ENCODE measurements at regions not wholly inside any gene's neighbourhood (a gene's known extent, or its start where the extent isn't known, plus 50 kb on each side); places are given as distances from the start of the nearest gene placed in this dataset.

DNA sequence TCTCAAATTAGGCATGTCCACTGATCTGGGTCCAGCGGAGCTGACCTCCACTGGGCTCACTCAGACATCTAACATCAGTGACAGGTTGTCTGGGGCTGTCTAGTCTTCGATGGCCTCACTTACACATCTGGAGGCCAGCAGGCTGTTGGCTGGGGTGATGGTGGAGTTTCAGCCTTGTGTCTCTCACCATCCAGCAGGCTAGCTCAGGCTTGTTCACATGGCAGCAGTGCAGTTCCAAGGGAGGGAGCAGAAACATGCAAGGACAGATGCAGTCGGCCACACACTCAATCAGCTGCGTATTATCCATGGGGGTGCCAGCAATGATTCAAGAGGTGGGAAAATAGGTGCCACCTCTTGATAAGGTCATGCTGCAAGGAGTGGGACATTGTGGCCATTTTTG, 292.5 kb downstream of the SHQ1 start:
- ChIA-PET POLR2A (no interaction called here), CTCF (no interaction called here)
- intact Hi-C loops (cut with micrococcal nuclease; ENCODE audit: unreplicated experiment) (no loop called here), in situ Hi-C loops (cut with HindIII; ENCODE audit: low pct_unique_long_range_greater_than_20kb, low sequenced_read_pairs) (no loop called here)
- H3K36me3 ChIP-seq (ENCODE audit: control insufficient read depth, insufficient read depth, low read length), result no peaks in the 10 kb centered on the region
- TF ChIP-seq SIN3A (IDR thresholded peaks at IDR 0.05; ENCODE audit: borderline replicate concordance, insufficient read depth, low read depth, low read length) (no peak), POLR2AphosphoS5 (IDR thresholded peaks at IDR 0.05; ENCODE audit: low read depth, low read length) (no peak), TCF7L2 (IDR thresholded peaks at IDR 0.05; ENCODE audit: low read depth, low read length) (no peak)
- TF ChIP-seq, protein P1, sequence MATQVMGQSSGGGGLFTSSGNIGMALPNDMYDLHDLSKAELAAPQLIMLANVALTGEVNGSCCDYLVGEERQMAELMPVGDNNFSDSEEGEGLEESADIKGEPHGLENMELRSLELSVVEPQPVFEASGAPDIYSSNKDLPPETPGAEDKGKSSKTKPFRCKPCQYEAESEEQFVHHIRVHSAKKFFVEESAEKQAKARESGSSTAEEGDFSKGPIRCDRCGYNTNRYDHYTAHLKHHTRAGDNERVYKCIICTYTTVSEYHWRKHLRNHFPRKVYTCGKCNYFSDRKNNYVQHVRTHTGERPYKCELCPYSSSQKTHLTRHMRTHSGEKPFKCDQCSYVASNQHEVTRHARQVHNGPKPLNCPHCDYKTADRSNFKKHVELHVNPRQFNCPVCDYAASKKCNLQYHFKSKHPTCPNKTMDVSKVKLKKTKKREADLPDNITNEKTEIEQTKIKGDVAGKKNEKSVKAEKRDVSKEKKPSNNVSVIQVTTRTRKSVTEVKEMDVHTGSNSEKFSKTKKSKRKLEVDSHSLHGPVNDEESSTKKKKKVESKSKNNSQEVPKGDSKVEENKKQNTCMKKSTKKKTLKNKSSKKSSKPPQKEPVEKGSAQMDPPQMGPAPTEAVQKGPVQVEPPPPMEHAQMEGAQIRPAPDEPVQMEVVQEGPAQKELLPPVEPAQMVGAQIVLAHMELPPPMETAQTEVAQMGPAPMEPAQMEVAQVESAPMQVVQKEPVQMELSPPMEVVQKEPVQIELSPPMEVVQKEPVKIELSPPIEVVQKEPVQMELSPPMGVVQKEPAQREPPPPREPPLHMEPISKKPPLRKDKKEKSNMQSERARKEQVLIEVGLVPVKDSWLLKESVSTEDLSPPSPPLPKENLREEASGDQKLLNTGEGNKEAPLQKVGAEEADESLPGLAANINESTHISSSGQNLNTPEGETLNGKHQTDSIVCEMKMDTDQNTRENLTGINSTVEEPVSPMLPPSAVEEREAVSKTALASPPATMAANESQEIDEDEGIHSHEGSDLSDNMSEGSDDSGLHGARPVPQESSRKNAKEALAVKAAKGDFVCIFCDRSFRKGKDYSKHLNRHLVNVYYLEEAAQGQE (IDR thresholded peaks at IDR 0.05; ENCODE audit: insufficient read depth in 1 of 2, low read depth in 2 of 2, low read length in 1 of 2), result no peak
- TF ChIP-seq, protein P2, sequence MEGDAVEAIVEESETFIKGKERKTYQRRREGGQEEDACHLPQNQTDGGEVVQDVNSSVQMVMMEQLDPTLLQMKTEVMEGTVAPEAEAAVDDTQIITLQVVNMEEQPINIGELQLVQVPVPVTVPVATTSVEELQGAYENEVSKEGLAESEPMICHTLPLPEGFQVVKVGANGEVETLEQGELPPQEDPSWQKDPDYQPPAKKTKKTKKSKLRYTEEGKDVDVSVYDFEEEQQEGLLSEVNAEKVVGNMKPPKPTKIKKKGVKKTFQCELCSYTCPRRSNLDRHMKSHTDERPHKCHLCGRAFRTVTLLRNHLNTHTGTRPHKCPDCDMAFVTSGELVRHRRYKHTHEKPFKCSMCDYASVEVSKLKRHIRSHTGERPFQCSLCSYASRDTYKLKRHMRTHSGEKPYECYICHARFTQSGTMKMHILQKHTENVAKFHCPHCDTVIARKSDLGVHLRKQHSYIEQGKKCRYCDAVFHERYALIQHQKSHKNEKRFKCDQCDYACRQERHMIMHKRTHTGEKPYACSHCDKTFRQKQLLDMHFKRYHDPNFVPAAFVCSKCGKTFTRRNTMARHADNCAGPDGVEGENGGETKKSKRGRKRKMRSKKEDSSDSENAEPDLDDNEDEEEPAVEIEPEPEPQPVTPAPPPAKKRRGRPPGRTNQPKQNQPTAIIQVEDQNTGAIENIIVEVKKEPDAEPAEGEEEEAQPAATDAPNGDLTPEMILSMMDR (IDR thresholded peaks at IDR 0.05), result no peak
- BruUV-seq (replicated peaks), result no TSS peak
- ATAC-seq (no peak), DNase-seq (ENCODE audit: low read depth, low spot score) (no peak)
- H3K27ac ChIP-seq (ENCODE audit: low read length), result no peak overlapping the region
- H3K9me3 ChIP-seq (ENCODE audit: control insufficient read depth, insufficient read depth, low read depth, low read length), result no peaks in the 10 kb centered on the region
- H3K27me3 ChIP-seq (ENCODE audit: control insufficient read depth, insufficient read depth, low read length), result no peaks in the 10 kb centered on the region
- H3K4me3 ChIP-seq (ENCODE audit: low read depth in 2 of 2, low read length in 2 of 2), result no peak overlapping the region
- H3K4me1 ChIP-seq (ENCODE audit: control insufficient read depth, insufficient read depth, low read length), result no peaks in the 10 kb centered on the region

DNA sequence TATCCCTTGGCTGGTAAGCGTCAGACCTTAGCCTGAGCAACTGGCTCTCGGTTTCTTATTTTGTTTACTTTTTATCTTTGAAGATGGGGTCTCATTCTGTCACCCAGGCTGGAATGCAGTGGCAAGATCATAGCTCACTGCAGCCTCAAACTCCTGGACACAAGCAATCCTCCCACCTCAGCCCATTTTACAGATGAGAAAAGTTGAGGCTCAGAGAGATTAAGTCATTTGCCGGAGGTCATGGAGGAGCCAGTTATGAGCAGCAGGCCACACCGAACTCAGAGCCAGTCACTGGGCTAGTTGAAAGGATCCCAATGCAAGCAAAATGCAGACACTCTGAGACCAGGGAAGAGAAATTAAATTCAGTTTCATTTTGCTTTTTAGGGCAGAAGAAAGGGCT, 293.6 kb downstream of the SHQ1 start:
- H3K4me3 ChIP-seq (ENCODE audit: low read depth in 2 of 2, low read length in 2 of 2), result no peak overlapping the region
- intact Hi-C loops (cut with micrococcal nuclease; ENCODE audit: unreplicated experiment), result no loop called here
- no peaks in the 10 kb centered on the region for H3K9me3 ChIP-seq (ENCODE audit: control insufficient read depth, insufficient read depth, low read depth, low read length)
- ATAC-seq (no peak), DNase-seq (ENCODE audit: low read depth, low spot score) (no peak)
- no peaks in the 10 kb centered on the region for H3K27me3 ChIP-seq (ENCODE audit: control insufficient read depth, insufficient read depth, low read length)
- no peak overlapping the region for H3K27ac ChIP-seq (ENCODE audit: low read length)
- no peak for TF ChIP-seq TCF7L2 (IDR thresholded peaks at IDR 0.05; ENCODE audit: low read depth, low read length)
- TF ChIP-seq, protein P2 (IDR thresholded peaks at IDR 0.05), result no peak
- TF ChIP-seq POLR2AphosphoS5 (IDR thresholded peaks at IDR 0.05; ENCODE audit: low read depth, low read length), result no peak
- TF ChIP-seq, protein P1 (IDR thresholded peaks at IDR 0.05; ENCODE audit: insufficient read depth in 1 of 2, low read depth in 2 of 2, low read length in 1 of 2), result no peak
- no TSS peak for BruUV-seq (replicated peaks)
- ChIA-PET POLR2A (no interaction called here), CTCF (no interaction called here)
- H3K36me3 ChIP-seq (ENCODE audit: control insufficient read depth, insufficient read depth, low read length), result no peaks in the 10 kb centered on the region
- no peaks in the 10 kb centered on the region for H3K4me1 ChIP-seq (ENCODE audit: control insufficient read depth, insufficient read depth, low read length)
- in situ Hi-C loops (cut with HindIII; ENCODE audit: low pct_unique_long_range_greater_than_20kb, low sequenced_read_pairs), result no loop called here
